GM23248 (cell line): ENCODE measurements at regions not wholly inside any gene's neighbourhood (a gene's known extent, or its start where the extent isn't known, plus 50 kb on each side); places are given as distances from the start of the nearest gene placed in this dataset.

Source experiments
- DNase-seq: peaks from one replicate; pipeline ENCODE4 v3.0.0-alpha.2; 2015
- H2AFZ ChIP-seq: fragments of 200-600 bp; sonication (generic); 2 replicates; pipeline ENCODE4 v1.6.1; 2016; ENCODE audit warnings: antibody characterized with exemption
- H3F3A ChIP-seq: fragments of 200-600 bp; sonication (generic); 2 replicates; pipeline ENCODE4 v1.6.1; 2016; ENCODE audit warnings: mild to moderate bottlenecking, antibody characterized with exemption, mixed run types; ENCODE audit not compliant: insufficient read depth
- H3K27ac ChIP-seq: fragments of 200-600 bp; sonication (generic); 2 replicates; pipeline ENCODE4 v1.5.1; 2016; ENCODE audit warnings: mild to moderate bottlenecking
- H3K27me3 ChIP-seq: fragments of 200-600 bp; sonication (generic); replicated peaks from 2 replicates; pipeline ENCODE4 v1.6.1; 2016; ENCODE audit warnings: mild to moderate bottlenecking; ENCODE audit not compliant: insufficient read depth
- H3K36me3 ChIP-seq: fragments of 200-600 bp; sonication (generic); 2 replicates; pipeline ENCODE4 v1.6.1; 2016; ENCODE audit warnings: low read depth, mild to moderate bottlenecking
- H3K4me1 ChIP-seq: fragments of 200-600 bp; sonication (generic); 2 replicates; pipeline ENCODE4 v1.6.1; 2016; ENCODE audit warnings: mild to moderate bottlenecking; ENCODE audit not compliant: insufficient read depth
- H3K4me2 ChIP-seq: fragments of 200-600 bp; sonication (generic); one replicate; pipeline ENCODE4 v1.6.1; 2016; ENCODE audit warnings: mild to moderate bottlenecking; ENCODE audit not compliant: unreplicated experiment
- H3K4me3 ChIP-seq: fragments of 200-600 bp; sonication (generic); 2 replicates; pipeline ENCODE4 v1.5.1; 2016; ENCODE audit warnings: mild to moderate bottlenecking
- H3K79me2 ChIP-seq: fragments of 200-600 bp; sonication (generic); 2 replicates; pipeline ENCODE4 v1.6.1; 2016; ENCODE audit warnings: mild to moderate bottlenecking; ENCODE audit not compliant: insufficient read depth
- H3K9ac ChIP-seq: fragments of 200-600 bp; sonication (generic); 2 replicates; pipeline ENCODE4 v1.6.1; 2016; ENCODE audit warnings: mild to moderate bottlenecking
- H3K9me2 ChIP-seq: fragments of 200-600 bp; sonication (generic); 2 replicates; pipeline ENCODE4 v1.6.1; 2016; ENCODE audit warnings: mixed run types, mild to moderate bottlenecking, moderate library complexity; ENCODE audit not compliant: insufficient read depth
- H3K9me3 ChIP-seq: fragments of 200-600 bp; sonication (generic); one replicate; pipeline ENCODE4 v1.6.1; 2017; ENCODE audit warnings: low read depth
- H4K20me1 ChIP-seq: fragments of 200-600 bp; sonication (generic); 2 replicates; pipeline ENCODE4 v1.6.0; 2016; ENCODE audit not compliant: insufficient read depth
- EZH2 ChIP-seq: fragments of 200-600 bp; sonication (generic); IDR thresholded peaks from 2 replicates; pipeline ENCODE4 v1.6.1; 2018; ENCODE audit warnings: antibody characterized with exemption, mild to moderate bottlenecking; ENCODE audit not compliant: insufficient read depth, poor library complexity, severe bottlenecking
- EZH2phosphoT487 ChIP-seq: fragments of 200-600 bp; sonication (generic); IDR thresholded peaks from 2 replicates; pipeline ENCODE4 v1.6.1; 2018; ENCODE audit warnings: antibody characterized with exemption, moderate library complexity, mild to moderate bottlenecking, low read depth; ENCODE audit not compliant: insufficient read depth
- WGBS, 2 experiments: methylation state at CpG; one replicate each; pipeline ENCODE4 v1.1.6; 2015 to 2017; ENCODE audit warnings: low lambda C conversion rate in 2 of 2, low coverage in 1 of 2; ENCODE audit errors: missing lambda C conversion rate in 2 of 2; 5-methylcytosine and 5-hydroxymethylcytosine counted together
- in situ Hi-C: fragments of 300-500 bp; cut with MboI; formaldehyde crosslinking; loops from 2 replicates; pipeline ENCODE4 v1.15.0; 2020

DNA sequence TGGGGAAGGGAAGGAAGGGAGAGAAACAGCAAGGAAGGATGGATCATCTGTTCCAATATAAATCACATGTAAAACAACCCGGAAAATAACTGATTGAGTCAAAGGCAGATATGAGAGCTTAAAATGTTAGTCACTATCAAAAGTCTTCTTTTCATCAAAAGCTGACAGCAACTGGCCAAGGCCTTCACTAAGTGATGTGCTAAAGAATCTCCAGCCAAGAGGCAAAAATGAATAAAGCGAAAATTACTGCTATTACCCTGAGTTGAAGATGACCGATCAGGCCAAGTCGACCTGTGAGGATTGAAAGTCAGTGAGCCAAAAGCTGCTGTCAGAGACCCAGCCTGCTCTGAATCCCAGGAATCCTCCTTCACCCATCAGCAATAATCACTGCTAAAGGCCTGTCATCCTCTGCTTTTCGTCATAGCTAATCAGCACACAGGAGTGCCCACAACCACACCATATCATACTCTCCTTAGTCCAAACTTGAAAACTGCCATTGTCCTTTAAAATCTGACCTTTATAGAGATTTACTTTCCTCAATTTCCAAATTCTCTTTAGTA is 736.9 kb downstream of the TLE1 start:
- Histone ChIP-seq H4K20me1 (no peaks in the 10 kb centered on the region), H3K9me2 (no peaks in the 10 kb centered on the region), H3K4me3 (no peak overlapping the region), H3F3A (no peaks in the 10 kb centered on the region), H3K36me3 (no peaks in the 10 kb centered on the region), H3K27ac (no peak overlapping the region), H3K4me2 (no peak overlapping the region), H3K9ac (no peak overlapping the region), H3K79me2 (no peaks in the 10 kb centered on the region), H3K9me3 (no peaks in the 10 kb centered on the region), H3K4me1 (no peaks in the 10 kb centered on the region), H2AFZ (no peak overlapping the region), H3K27me3 (no peaks in the 10 kb centered on the region)
- in situ Hi-C loops = no loop called here
- no peak for DNase-seq
- 70 to 71% methylated on average over 5 of the region's 5 CpGs for WGBS, 2 experiments
- no peak for TF ChIP-seq EZH2
- no peak for TF ChIP-seq EZH2phosphoT487

DNA sequence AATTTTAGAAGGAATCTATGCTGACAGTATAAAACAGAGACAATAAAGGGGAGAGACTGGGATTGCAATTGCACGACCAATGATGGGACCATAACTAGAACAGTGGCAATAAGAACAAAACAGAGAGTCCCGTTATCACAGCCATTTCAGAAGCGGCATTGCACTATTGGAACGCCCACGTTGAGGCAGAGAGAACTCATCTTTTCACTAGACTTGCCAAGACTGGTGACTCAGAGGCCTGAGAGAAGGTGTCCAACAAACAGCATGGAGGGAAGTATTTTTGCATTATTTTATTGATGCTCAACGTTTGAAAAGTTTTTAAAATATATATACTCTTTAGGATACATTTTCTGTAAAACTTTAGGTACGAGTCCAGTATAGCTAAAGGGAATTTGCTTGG is 737.7 kb downstream of the TLE1 start:
- Histone ChIP-seq H2AFZ (no peak overlapping the region), H3K79me2 (no peaks in the 10 kb centered on the region), H3K36me3 (no peaks in the 10 kb centered on the region), H3K27ac (no peak overlapping the region), H3F3A (no peaks in the 10 kb centered on the region), H3K4me2 (peak overlapping the region; percentile 16), H3K27me3 (no peaks in the 10 kb centered on the region), H3K4me3 (no peak overlapping the region), H3K9me2 (no peaks in the 10 kb centered on the region), H4K20me1 (no peaks in the 10 kb centered on the region), H3K9me3 (no peaks in the 10 kb centered on the region), H3K9ac (no peak overlapping the region), H3K4me1 (no peaks in the 10 kb centered on the region)
- DNase-seq = peak; percentile 69
- 35 to 47% methylated on average over 7 of the region's 7 CpGs for WGBS, 2 experiments
- TF ChIP-seq EZH2phosphoT487 (no peak), EZH2 (no peak)
- in situ Hi-C loops = no loop called here

GRCh38 chr9:80948876-80949275 is 740.5 kb downstream of the TLE1 start:
- Histone ChIP-seq H3K4me2 (no peak overlapping the region), H2AFZ (no peak overlapping the region), H4K20me1 (no peaks in the 10 kb centered on the region), H3K4me1 (no peaks in the 10 kb centered on the region), H3K9me2 (no peaks in the 10 kb centered on the region), H3K4me3 (no peak overlapping the region), H3K79me2 (no peaks in the 10 kb centered on the region), H3K36me3 (no peaks in the 10 kb centered on the region), H3K9ac (no peak overlapping the region), H3K27me3 (no peaks in the 10 kb centered on the region), H3F3A (no peaks in the 10 kb centered on the region), H3K27ac (no peak overlapping the region), H3K9me3 (no peaks in the 10 kb centered on the region)
- DNase-seq = no peak
- TF ChIP-seq EZH2phosphoT487 = no peak
- no peak for TF ChIP-seq EZH2
- in situ Hi-C loops = no loop called here
- WGBS, 2 experiments = 39 to 49% methylated on average over 4 of the region's 4 CpGs

- no peak overlapping the region for H3K9ac ChIP-seq
- in situ Hi-C loops = no loop called here
These were observed 741.3 kb downstream of the TLE1 start for GRCh38 chr9:80948066-80948465.

More at GRCh38 chr9:80948066-80948465, 741.3 kb downstream of the TLE1 start:
- TF ChIP-seq EZH2phosphoT487 (no peak), EZH2 (no peak)
- no peaks in the 10 kb centered on the region for H4K20me1 ChIP-seq
- no peaks in the 10 kb centered on the region for H3K36me3 ChIP-seq
- no peak for DNase-seq
- H3K27ac ChIP-seq = no peak overlapping the region
- no peaks in the 10 kb centered on the region for H3K27me3 ChIP-seq
- H3K4me3 ChIP-seq = no peak overlapping the region
- H3K9me3 ChIP-seq = no peaks in the 10 kb centered on the region
- no peaks in the 10 kb centered on the region for H3K9me2 ChIP-seq
- 20 to 28% methylated on average over 3 of the region's 3 CpGs for WGBS, 2 experiments
- H2AFZ ChIP-seq = no peak overlapping the region
- H3K4me2 ChIP-seq = no peak overlapping the region
- H3K4me1 ChIP-seq = no peaks in the 10 kb centered on the region
- H3K79me2 ChIP-seq = no peaks in the 10 kb centered on the region
- no peaks in the 10 kb centered on the region for H3F3A ChIP-seq
